PC-9 (cell line): ENCODE measurements at regions not wholly inside any gene's neighbourhood (a gene's known extent, or its start where the extent isn't known, plus 50 kb on each side); places are given as distances from the start of the nearest gene placed in this dataset.

Experiments
- EZH2 ChIP-seq: fragments of 200-600 bp; sonication (generic); IDR thresholded peaks from 2 replicates; pipeline ENCODE4 v1.8.0; 2017; ENCODE audit warnings: antibody characterized with exemption, low read depth
- TF ChIP-seq, protein P1 (sequence below): fragments of 200-600 bp; sonication (generic); conservative IDR thresholded peaks from 2 replicates; pipeline ENCODE4 v1.6.1; 2017; ENCODE audit warnings: mixed run types, antibody characterized with exemption, mild to moderate bottlenecking, moderate library complexity

DNA sequence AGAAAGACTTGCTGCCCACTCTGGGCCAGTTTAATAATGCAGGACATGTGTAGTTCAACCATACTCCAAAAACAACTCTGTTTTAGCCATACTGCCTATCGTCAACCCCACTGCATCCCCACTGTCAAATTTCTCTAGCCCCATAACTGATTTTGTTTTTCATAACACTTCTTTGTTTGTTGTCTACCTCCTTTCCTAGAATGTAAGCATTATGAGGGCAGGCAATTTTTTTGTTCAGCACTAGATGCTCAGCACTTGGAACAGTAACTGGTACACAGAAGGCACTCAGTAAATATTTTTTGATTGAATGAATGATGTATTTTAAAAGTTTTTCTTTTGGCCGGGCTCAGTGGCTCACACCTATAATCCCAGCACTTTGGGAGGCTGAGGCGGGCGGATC, 183.8 kb upstream of the MKLN1 start:
- TF ChIP-seq, protein P1, sequence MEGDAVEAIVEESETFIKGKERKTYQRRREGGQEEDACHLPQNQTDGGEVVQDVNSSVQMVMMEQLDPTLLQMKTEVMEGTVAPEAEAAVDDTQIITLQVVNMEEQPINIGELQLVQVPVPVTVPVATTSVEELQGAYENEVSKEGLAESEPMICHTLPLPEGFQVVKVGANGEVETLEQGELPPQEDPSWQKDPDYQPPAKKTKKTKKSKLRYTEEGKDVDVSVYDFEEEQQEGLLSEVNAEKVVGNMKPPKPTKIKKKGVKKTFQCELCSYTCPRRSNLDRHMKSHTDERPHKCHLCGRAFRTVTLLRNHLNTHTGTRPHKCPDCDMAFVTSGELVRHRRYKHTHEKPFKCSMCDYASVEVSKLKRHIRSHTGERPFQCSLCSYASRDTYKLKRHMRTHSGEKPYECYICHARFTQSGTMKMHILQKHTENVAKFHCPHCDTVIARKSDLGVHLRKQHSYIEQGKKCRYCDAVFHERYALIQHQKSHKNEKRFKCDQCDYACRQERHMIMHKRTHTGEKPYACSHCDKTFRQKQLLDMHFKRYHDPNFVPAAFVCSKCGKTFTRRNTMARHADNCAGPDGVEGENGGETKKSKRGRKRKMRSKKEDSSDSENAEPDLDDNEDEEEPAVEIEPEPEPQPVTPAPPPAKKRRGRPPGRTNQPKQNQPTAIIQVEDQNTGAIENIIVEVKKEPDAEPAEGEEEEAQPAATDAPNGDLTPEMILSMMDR: no peak
- TF ChIP-seq EZH2: no peak
